ENCODE measurements at regions not wholly inside any gene's neighbourhood (a gene's known extent, or its start where the extent isn't known, plus 50 kb on each side); places are given as distances from the start of the nearest gene placed in this dataset.
"Not testable (repeated sequence)": the region's sequence is repeated elsewhere in the genome, so short reads cannot be mapped to it uniquely, and the experiment has no call there.

DNA sequence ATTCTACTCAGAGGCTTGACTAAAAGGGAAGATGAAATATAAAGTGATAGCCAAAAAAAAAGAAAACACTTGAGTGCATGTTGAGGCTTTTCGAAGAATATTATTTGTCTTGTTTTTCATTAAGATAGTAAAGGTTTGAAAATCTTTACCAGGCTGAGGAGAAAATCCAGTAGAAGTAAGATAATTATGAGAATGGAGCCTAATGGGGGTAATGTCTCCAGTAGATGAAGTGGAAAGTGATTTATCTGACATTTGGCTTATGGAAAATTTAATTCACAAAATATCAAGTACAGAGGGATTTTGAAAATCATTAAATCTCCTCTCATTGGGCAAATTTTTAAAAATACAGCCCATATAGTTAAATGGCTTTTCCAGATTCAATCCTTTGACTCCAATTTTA lies 274.9 kb downstream of the SPRY2 start (continued):
- no peak for TF ChIP-seq YBX1 (IDR thresholded peaks at IDR 0.05)
- TF ChIP-seq, protein P1, sequence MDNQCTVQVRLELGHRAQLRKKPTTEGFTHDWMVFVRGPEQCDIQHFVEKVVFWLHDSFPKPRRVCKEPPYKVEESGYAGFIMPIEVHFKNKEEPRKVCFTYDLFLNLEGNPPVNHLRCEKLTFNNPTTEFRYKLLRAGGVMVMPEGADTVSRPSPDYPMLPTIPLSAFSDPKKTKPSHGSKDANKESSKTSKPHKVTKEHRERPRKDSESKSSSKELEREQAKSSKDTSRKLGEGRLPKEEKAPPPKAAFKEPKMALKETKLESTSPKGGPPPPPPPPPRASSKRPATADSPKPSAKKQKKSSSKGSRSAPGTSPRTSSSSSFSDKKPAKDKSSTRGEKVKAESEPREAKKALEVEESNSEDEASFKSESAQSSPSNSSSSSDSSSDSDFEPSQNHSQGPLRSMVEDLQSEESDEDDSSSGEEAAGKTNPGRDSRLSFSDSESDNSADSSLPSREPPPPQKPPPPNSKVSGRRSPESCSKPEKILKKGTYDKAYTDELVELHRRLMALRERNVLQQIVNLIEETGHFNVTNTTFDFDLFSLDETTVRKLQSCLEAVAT (IDR thresholded peaks at IDR 0.05): no peak
- no peak for TF ChIP-seq BHLHE40 (IDR thresholded peaks at IDR 0.05; ENCODE audit: borderline replicate concordance in 1 of 2, low read depth in 2 of 2, low read length in 1 of 2)
- TF ChIP-seq SRF (IDR thresholded peaks at IDR 0.05; ENCODE audit: low read depth in 2 of 2, low read length in 2 of 2): no peak
- no peak for TF ChIP-seq ZNF622 (IDR thresholded peaks at IDR 0.05)
- TF ChIP-seq ZNF384 (IDR thresholded peaks at IDR 0.05; ENCODE audit: borderline replicate concordance, low read depth, low read length): no peak
- TF ChIP-seq HDAC2 (IDR thresholded peaks at IDR 0.05): no peak
- TF ChIP-seq TCF7 (IDR thresholded peaks at IDR 0.05; ENCODE audit: borderline replicate concordance): no peak
- TF ChIP-seq, protein P2, sequence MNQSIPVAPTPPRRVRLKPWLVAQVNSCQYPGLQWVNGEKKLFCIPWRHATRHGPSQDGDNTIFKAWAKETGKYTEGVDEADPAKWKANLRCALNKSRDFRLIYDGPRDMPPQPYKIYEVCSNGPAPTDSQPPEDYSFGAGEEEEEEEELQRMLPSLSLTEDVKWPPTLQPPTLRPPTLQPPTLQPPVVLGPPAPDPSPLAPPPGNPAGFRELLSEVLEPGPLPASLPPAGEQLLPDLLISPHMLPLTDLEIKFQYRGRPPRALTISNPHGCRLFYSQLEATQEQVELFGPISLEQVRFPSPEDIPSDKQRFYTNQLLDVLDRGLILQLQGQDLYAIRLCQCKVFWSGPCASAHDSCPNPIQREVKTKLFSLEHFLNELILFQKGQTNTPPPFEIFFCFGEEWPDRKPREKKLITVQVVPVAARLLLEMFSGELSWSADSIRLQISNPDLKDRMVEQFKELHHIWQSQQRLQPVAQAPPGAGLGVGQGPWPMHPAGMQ (IDR thresholded peaks at IDR 0.05; ENCODE audit: borderline replicate concordance): no peak
- TF ChIP-seq PML (IDR thresholded peaks at IDR 0.05; ENCODE audit: low read length): no peak
- TF ChIP-seq, protein P3, sequence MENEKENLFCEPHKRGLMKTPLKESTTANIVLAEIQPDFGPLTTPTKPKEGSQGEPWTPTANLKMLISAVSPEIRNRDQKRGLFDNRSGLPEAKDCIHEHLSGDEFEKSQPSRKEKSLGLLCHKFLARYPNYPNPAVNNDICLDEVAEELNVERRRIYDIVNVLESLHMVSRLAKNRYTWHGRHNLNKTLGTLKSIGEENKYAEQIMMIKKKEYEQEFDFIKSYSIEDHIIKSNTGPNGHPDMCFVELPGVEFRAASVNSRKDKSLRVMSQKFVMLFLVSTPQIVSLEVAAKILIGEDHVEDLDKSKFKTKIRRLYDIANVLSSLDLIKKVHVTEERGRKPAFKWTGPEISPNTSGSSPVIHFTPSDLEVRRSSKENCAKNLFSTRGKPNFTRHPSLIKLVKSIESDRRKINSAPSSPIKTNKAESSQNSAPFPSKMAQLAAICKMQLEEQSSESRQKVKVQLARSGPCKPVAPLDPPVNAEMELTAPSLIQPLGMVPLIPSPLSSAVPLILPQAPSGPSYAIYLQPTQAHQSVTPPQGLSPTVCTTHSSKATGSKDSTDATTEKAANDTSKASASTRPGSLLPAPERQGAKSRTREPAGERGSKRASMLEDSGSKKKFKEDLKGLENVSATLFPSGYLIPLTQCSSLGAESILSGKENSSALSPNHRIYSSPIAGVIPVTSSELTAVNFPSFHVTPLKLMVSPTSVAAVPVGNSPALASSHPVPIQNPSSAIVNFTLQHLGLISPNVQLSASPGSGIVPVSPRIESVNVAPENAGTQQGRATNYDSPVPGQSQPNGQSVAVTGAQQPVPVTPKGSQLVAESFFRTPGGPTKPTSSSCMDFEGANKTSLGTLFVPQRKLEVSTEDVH (IDR thresholded peaks at IDR 0.05; ENCODE audit: low read depth, partially characterized antibody): no peak

DNA sequence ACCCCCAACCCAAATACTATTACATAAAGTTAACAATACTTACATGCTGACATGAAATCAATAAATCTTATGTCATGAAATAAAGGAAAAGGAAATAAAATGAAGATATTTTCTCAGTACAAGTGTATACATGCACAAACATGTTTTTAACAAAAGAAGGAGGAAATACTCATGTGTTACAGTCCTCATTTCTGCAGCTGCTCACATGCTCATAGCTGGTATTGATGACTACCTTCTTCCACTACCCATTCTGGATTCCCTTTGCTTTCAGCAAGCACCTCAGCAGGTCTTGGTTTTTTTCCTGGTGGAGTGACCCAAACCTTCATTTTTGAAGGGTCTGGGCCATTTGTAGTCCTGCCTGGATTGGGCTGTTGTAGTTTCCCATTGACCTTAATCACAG lies 278.5 kb downstream of the SPRY2 start:
- H3K36me3 ChIP-seq (ENCODE audit: control insufficient read depth in 2 of 2, insufficient read depth in 2 of 2, low read length in 1 of 2); H3K4me2 ChIP-seq (ENCODE audit: control insufficient read depth, insufficient read depth); H2AFZ ChIP-seq (ENCODE audit: control insufficient read depth, low read depth, low read length); H4K20me1 ChIP-seq (ENCODE audit: control insufficient read depth, insufficient read depth); H3K79me2 ChIP-seq (ENCODE audit: control insufficient read depth, insufficient read depth, low read length); H3K9me3 ChIP-seq (replicated peaks; ENCODE audit: control insufficient read depth, insufficient read depth, low read length); BruUV-seq (replicated peaks); H3K4me1 ChIP-seq (ENCODE audit: control insufficient read depth, insufficient read depth, low read length); DNase-seq (ENCODE audit: low read depth, low spot score); FAIRE-seq; H3K9ac ChIP-seq (ENCODE audit: control insufficient read depth, insufficient read depth, low read length); H3K4me3 ChIP-seq; CTCF ChIA-PET; in situ Hi-C loops (cut with MboI); ATAC-seq; SMC1A ChIA-PET (ENCODE audit: uncharacterized antibody, unreplicated experiment); H3K27ac ChIP-seq (ENCODE audit: control insufficient read depth, insufficient read depth); RAD21 ChIA-PET (ENCODE audit: unreplicated experiment); H3K27me3 ChIP-seq (replicated peaks in 1 of 2; ENCODE audit: control insufficient read depth in 2 of 2, insufficient read depth in 2 of 2, low read length in 1 of 2); intact Hi-C loops (cut with micrococcal nuclease; ENCODE audit: unreplicated experiment): not testable (repeated sequence)
- POLR2A ChIA-PET: interaction anchor here (0.7 kb wide), 1 partner anchor 7 kb away, joined by 3 read pairs; no protein-coding TSS in a partner anchor

Data from GM12878 (cell line).